GM23248 (cell line): ENCODE measurements at regions not wholly inside any gene's neighbourhood (a gene's known extent, or its start where the extent isn't known, plus 50 kb on each side); places are given as distances from the start of the nearest gene placed in this dataset.

Experiments
- DNase-seq: peaks from one replicate; pipeline ENCODE4 v3.0.0-alpha.2; 2015
- H2AFZ ChIP-seq: fragments of 200-600 bp; sonication (generic); 2 replicates; pipeline ENCODE4 v1.6.1; 2016; ENCODE audit warnings: antibody characterized with exemption
- H3F3A ChIP-seq: fragments of 200-600 bp; sonication (generic); 2 replicates; pipeline ENCODE4 v1.6.1; 2016; ENCODE audit warnings: mild to moderate bottlenecking, antibody characterized with exemption, mixed run types; ENCODE audit not compliant: insufficient read depth
- H3K27ac ChIP-seq: fragments of 200-600 bp; sonication (generic); 2 replicates; pipeline ENCODE4 v1.5.1; 2016; ENCODE audit warnings: mild to moderate bottlenecking
- H3K27me3 ChIP-seq: fragments of 200-600 bp; sonication (generic); replicated peaks from 2 replicates; pipeline ENCODE4 v1.6.1; 2016; ENCODE audit warnings: mild to moderate bottlenecking; ENCODE audit not compliant: insufficient read depth
- H3K36me3 ChIP-seq: fragments of 200-600 bp; sonication (generic); 2 replicates; pipeline ENCODE4 v1.6.1; 2016; ENCODE audit warnings: low read depth, mild to moderate bottlenecking
- H3K4me1 ChIP-seq: fragments of 200-600 bp; sonication (generic); 2 replicates; pipeline ENCODE4 v1.6.1; 2016; ENCODE audit warnings: mild to moderate bottlenecking; ENCODE audit not compliant: insufficient read depth
- H3K4me2 ChIP-seq: fragments of 200-600 bp; sonication (generic); one replicate; pipeline ENCODE4 v1.6.1; 2016; ENCODE audit warnings: mild to moderate bottlenecking; ENCODE audit not compliant: unreplicated experiment
- H3K4me3 ChIP-seq: fragments of 200-600 bp; sonication (generic); 2 replicates; pipeline ENCODE4 v1.5.1; 2016; ENCODE audit warnings: mild to moderate bottlenecking
- H3K79me2 ChIP-seq: fragments of 200-600 bp; sonication (generic); 2 replicates; pipeline ENCODE4 v1.6.1; 2016; ENCODE audit warnings: mild to moderate bottlenecking; ENCODE audit not compliant: insufficient read depth
- H3K9ac ChIP-seq: fragments of 200-600 bp; sonication (generic); 2 replicates; pipeline ENCODE4 v1.6.1; 2016; ENCODE audit warnings: mild to moderate bottlenecking
- H3K9me2 ChIP-seq: fragments of 200-600 bp; sonication (generic); 2 replicates; pipeline ENCODE4 v1.6.1; 2016; ENCODE audit warnings: mixed run types, mild to moderate bottlenecking, moderate library complexity; ENCODE audit not compliant: insufficient read depth
- H3K9me3 ChIP-seq: fragments of 200-600 bp; sonication (generic); one replicate; pipeline ENCODE4 v1.6.1; 2017; ENCODE audit warnings: low read depth
- H4K20me1 ChIP-seq: fragments of 200-600 bp; sonication (generic); 2 replicates; pipeline ENCODE4 v1.6.0; 2016; ENCODE audit not compliant: insufficient read depth
- EZH2 ChIP-seq: fragments of 200-600 bp; sonication (generic); IDR thresholded peaks from 2 replicates; pipeline ENCODE4 v1.6.1; 2018; ENCODE audit warnings: antibody characterized with exemption, mild to moderate bottlenecking; ENCODE audit not compliant: insufficient read depth, poor library complexity, severe bottlenecking
- EZH2phosphoT487 ChIP-seq: fragments of 200-600 bp; sonication (generic); IDR thresholded peaks from 2 replicates; pipeline ENCODE4 v1.6.1; 2018; ENCODE audit warnings: antibody characterized with exemption, moderate library complexity, mild to moderate bottlenecking, low read depth; ENCODE audit not compliant: insufficient read depth
- WGBS, 2 experiments: methylation state at CpG; one replicate each; pipeline ENCODE4 v1.1.6; 2015 to 2017; ENCODE audit warnings: low lambda C conversion rate in 2 of 2, low coverage in 1 of 2; ENCODE audit errors: missing lambda C conversion rate in 2 of 2; 5-methylcytosine and 5-hydroxymethylcytosine counted together
- in situ Hi-C: fragments of 300-500 bp; cut with MboI; formaldehyde crosslinking; loops from 2 replicates; pipeline ENCODE4 v1.15.0; 2020

- Histone ChIP-seq H3K27ac (peak overlapping the region; percentile 19; the same call in 1 of the 2 replicates), H3K4me1 (peaks cover 11% of the 10 kb centered on the region), H3K36me3 (no peaks in the 10 kb centered on the region), H2AFZ (0 out of 2 replicates have a peak overlapping the region, but pooled peaks have one; percentile 27), H3K9me3 (no peaks in the 10 kb centered on the region), H3K4me3 (no peak overlapping the region), H3K79me2 (no peaks in the 10 kb centered on the region), H3K27me3 (no peaks in the 10 kb centered on the region), H4K20me1 (no peaks in the 10 kb centered on the region), H3K9me2 (no peaks in the 10 kb centered on the region; the same call in 1 of the 2 replicates), H3K9ac (no peak overlapping the region), H3K4me2 (peak overlapping the region; percentile 22), H3F3A (peaks cover 7% of the 10 kb centered on the region)
- WGBS, 2 experiments: 15 to 22% methylated on average over 3 of the region's 3 CpGs
- peak; percentile 94 for DNase-seq
- in situ Hi-C loops: no loop called here
- TF ChIP-seq EZH2 (no peak), EZH2phosphoT487 (no peak)
Measured at GRCh38 chr12:13573698-13574321, 377.3 kb downstream of the EMP1 start.

- H3K36me3 ChIP-seq: no peaks in the 10 kb centered on the region
- in situ Hi-C loops: no loop called here
- no peak overlapping the region for H3K9ac ChIP-seq
- no peak overlapping the region for H2AFZ ChIP-seq
- H3K4me2 ChIP-seq: no peak overlapping the region
- H4K20me1 ChIP-seq: no peaks in the 10 kb centered on the region
- H3K27ac ChIP-seq: no peak overlapping the region
- TF ChIP-seq EZH2phosphoT487: no peak
- no peak for TF ChIP-seq EZH2
- H3K27me3 ChIP-seq: no peaks in the 10 kb centered on the region
- H3K9me2 ChIP-seq: no peaks in the 10 kb centered on the region; the same call in 1 of the 2 replicates
- WGBS, 2 experiments: 74 to 91% methylated on average over 2 of the region's 2 CpGs
- DNase-seq: no peak
- peaks cover 11% of the 10 kb centered on the region for H3K4me1 ChIP-seq
- no peaks in the 10 kb centered on the region for H3K9me3 ChIP-seq
- H3F3A ChIP-seq: peaks cover 9% of the 10 kb centered on the region
- no peak overlapping the region for H3K4me3 ChIP-seq
- H3K79me2 ChIP-seq: no peaks in the 10 kb centered on the region
Measured at GRCh38 chr12:13571035-13571434, 374.5 kb downstream of the EMP1 start.

- TF ChIP-seq EZH2phosphoT487 (no peak), EZH2 (no peak)
- Histone ChIP-seq H3K9me2 (no peaks in the 10 kb centered on the region; the same call in 1 of the 2 replicates), H3K9me3 (no peaks in the 10 kb centered on the region), H3K27me3 (no peaks in the 10 kb centered on the region), H3K4me2 (no peak overlapping the region), H3K9ac (no peak overlapping the region), H3K79me2 (no peaks in the 10 kb centered on the region), H3F3A (peaks cover 11% of the 10 kb centered on the region), H4K20me1 (no peaks in the 10 kb centered on the region), H2AFZ (no peak overlapping the region), H3K27ac (no peak overlapping the region), H3K4me1 (peaks cover 11% of the 10 kb centered on the region), H3K36me3 (no peaks in the 10 kb centered on the region), H3K4me3 (no peak overlapping the region)
- in situ Hi-C loops: no loop called here
- WGBS, 2 experiments: 32 to 51% methylated on average over 1 of the region's 1 CpG
- peak; percentile 4 for DNase-seq
Measured at GRCh38 chr12:13570005-13570694, 373.6 kb downstream of the EMP1 start.

GRCh38 chr12:13566292-13566691, 369.8 kb downstream of the EMP1 start:
- Histone ChIP-seq H3K9me2 (no peaks in the 10 kb centered on the region), H3K27me3 (no peaks in the 10 kb centered on the region), H3F3A (peaks cover 4% of the 10 kb centered on the region; the same call in 1 of the 2 replicates), H3K4me3 (no peak overlapping the region), H3K4me1 (peaks cover 5% of the 10 kb centered on the region; the same call in 1 of the 2 replicates), H3K4me2 (no peak overlapping the region), H3K36me3 (no peaks in the 10 kb centered on the region), H2AFZ (no peak overlapping the region), H3K9ac (no peak overlapping the region), H3K79me2 (no peaks in the 10 kb centered on the region), H4K20me1 (no peaks in the 10 kb centered on the region), H3K27ac (no peak overlapping the region), H3K9me3 (no peaks in the 10 kb centered on the region)
- TF ChIP-seq EZH2 (no peak), EZH2phosphoT487 (no peak)
- in situ Hi-C loops: no loop called here
- peak; percentile 43 for DNase-seq
